Fibroblast of skin of scalp (primary cell): ENCODE measurements at regions not wholly inside any gene's neighbourhood (a gene's known extent, or its start where the extent isn't known, plus 50 kb on each side); places are given as distances from the start of the nearest gene placed in this dataset.
A peak's percentile ranks its signal among the peaks of the same experiment; 100 is the strongest.

Experiments
- DNase-seq: peaks from one replicate; pipeline ENCODE4 v3.0.0-alpha.2; 2013

DNA sequence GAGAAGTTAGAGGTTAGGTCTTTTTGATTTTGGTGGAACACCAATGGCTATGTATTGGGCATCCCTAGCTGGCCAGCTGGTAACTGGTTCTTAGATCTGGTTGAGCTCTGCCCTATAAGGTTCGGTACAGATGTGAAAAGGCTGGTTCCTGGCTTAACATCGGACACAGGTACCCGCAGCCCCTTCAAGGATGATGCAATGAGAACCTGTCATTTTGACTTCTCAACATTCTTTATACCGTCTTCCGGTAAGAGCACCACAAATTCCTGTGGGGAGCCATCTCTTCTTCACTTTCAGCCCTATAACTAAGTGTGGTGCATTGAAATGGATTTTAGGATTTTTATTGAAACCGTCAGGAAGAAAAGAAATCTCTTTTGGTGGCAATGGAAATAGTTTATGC, 222.8 kb downstream of the ADAMTS9 start:
- DNase-seq = no peak

DNA sequence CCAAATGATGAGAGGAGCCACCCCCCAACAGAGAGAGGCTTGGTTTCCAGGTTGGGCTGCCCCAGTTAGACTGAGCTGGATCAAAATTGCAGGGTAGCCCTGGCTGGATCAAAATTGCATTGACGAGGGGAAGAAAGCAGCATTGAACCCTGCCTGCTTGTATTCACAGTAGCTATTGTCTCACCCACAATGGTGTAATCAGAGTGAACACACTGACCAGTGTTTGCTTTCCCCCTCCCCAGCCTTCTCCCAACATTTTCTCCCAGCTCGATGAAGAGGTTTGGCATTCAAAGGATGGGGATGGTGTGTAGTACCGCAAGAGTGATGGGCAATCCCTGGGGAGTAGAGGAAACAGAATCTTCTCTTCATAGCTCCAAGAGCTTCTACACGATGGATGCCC, 223.8 kb downstream of the ADAMTS9 start:
- no peak for DNase-seq

DNA sequence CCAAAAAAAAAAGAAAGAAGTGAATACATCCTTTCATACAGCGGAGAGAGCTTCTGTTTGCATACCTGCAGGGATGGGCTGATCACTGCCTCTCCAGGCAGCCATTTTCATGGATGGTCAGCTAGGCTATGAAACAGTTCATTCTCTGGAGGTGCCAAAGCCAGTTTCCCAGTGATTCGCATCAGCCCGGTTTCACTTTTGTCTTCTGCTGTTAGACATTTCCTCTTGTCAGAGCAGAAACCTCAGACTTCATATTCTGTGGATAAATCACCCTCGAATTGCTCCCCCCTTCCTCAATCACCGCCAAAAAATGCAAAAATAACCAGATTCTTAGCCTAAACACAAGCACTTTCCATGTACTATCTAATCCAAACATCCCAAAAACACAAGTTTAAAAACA, 225.6 kb downstream of the ADAMTS9 start:
- DNase-seq = peak; percentile 97

DNA sequence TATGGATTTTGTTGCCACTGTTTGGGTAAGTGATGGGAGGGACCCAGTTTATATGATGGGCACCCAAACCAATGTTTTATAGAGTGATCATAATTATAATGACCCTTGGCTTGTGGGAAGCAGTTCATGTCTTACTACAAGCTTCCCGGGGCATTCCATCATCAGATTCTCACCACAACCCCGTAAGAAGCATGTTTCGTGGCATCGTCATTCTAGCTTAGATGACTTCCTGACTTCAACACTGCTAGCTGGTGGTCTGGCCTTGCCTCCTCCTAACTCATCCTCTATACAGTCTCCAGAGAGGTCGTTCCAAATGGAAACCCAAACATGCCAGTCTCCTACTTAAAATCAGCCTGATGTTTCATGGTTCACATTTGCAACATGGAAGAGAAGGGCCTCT, 226.9 kb downstream of the ADAMTS9 start:
- DNase-seq = peak; percentile 97

DNA sequence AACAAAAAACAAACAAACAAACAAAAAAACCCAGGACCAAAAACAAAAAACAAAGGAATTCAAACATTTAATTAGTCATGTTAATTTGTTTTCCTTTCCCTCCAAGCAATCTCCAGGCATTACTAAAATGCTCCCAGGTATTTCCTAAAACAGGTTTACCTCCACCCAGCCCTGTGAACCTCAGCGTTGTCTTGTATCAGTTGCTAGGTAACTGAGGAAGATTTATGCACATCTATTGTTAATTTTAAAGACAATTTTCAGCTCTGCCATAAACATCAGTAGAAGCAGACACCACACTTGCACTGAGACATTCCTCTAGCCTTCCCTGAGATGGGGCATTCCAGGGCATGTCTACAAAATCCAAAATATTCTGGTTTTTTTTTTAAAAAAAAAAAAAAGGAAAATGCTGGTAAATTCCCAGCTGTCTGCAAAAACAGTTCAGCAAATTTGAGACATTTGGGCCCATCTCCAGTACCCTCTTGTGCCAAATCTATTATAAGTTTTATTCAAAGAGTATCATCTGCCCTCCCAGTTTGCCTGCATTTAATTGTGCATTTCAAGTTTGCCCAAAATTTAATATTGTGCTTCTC, 227.6 kb downstream of the ADAMTS9 start:
- peak; percentile 74 for DNase-seq

DNA sequence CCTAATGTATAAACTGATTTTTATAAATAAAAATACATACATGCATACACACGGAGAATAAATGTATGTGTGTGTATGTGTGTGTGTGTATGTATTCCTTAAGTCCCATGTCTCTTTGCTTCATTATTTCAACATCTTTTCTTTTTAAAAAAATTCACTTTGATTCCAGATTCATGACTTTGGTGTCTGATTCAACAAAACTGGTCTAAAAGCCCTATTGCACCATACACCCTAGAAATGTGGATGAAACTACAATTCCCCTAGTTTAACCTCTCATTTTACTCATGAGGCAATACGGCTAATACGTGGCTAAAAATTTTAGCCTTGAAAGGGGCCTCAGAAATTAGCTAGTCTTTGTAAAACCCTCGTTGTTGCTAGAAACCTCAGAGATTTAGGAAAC, 228.1 kb downstream of the ADAMTS9 start:
- peak; percentile 72 for DNase-seq

DNA sequence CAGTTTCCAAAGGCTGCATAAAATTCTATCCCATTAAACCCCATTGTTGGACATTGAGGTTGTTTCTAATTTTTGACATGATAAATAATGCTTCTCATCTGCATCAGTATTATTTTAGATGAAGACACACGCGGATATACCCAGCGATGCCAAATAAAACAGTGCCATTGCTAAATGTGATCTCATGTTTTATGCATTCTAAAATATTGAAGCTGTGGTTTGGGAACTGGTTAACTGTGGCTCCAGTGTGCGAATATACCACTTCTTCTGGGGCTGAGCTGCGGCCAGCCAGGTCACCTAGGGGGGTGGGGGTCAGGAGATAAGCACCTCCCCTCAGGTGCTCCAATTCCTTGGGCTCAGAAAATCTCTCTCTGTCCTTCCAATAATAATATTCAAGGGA, 230.0 kb downstream of the ADAMTS9 start:
- DNase-seq = peak; percentile 79

DNA sequence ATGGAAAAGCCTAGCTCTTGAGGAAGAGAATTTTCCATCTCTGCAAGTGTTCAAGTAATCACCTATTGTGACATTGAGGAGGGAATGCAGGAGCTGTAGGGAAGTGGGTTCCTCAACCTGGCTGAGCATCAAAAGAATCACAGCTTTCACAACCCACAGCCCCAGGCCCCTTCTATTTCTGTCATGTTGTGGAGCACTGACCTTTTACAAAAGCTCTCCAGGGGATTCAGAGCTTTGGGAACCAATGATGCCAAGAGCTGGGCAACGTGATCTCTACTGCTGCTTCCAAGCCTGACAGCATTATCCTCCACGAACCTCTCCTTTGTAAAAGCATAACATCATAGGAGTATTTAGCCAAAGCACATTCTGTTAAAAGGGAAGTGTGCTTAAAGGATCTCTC, 231.1 kb downstream of the ADAMTS9 start:
- no peak for DNase-seq

DNA sequence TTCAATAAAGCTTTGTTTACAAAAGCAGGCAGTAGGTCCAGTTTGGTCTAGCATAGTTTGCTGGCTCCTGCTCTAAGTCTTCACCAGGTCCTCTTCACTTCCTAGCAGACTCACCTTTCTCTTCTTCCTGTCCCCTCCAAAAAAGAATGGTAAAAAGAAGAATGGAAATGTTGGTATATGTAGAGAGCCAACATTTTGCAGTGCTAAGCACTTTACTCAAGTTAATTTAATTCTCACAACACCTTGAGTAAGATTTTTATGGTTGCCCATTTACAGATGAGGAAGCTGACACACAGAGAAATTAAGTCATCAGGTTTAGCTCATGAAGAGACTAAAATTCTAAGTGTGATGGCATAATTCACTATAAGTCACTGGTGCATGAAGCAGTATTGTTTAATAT, 230.1 kb upstream of the PRICKLE2 start:
- DNase-seq = no peak

DNA sequence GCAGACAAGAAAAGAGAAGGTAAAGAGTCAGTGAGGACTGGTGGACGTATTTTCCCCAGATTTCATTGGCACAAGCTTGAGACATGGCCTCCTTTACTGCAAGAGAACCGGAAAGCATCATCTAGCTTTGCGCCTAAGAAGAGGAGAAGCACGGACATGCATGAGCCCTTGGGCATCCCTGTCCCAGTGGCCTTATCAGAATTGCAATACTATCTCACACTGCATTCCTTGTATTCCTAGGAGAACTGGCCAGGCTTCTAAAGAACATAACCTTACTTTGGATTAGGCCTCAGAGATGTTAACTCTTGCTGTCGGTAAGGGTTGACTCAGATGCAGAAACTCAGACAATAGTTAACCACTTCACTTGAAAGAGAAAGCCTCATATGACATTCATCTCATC, 229.5 kb upstream of the PRICKLE2 start:
- no peak for DNase-seq

DNA sequence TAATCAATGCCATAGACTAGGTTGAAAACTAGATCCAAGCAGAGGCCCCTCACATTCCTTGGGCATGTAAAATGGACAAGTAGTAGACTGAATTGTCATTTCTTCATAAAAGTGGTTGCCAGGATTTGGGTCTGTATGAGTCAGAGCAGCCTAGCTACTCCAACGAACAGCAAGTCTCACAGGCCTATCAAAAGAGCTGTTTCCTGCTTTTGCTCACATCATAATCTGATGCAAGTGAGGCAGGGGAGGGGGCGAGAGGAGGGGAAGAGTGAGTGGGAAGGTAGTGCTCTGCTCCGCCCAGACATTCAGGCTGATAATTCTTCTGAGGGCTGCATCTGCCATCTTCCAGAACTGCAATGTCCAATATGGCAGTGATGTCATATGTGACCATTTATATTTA, 228.9 kb upstream of the PRICKLE2 start:
- DNase-seq = peak; percentile 81

DNA sequence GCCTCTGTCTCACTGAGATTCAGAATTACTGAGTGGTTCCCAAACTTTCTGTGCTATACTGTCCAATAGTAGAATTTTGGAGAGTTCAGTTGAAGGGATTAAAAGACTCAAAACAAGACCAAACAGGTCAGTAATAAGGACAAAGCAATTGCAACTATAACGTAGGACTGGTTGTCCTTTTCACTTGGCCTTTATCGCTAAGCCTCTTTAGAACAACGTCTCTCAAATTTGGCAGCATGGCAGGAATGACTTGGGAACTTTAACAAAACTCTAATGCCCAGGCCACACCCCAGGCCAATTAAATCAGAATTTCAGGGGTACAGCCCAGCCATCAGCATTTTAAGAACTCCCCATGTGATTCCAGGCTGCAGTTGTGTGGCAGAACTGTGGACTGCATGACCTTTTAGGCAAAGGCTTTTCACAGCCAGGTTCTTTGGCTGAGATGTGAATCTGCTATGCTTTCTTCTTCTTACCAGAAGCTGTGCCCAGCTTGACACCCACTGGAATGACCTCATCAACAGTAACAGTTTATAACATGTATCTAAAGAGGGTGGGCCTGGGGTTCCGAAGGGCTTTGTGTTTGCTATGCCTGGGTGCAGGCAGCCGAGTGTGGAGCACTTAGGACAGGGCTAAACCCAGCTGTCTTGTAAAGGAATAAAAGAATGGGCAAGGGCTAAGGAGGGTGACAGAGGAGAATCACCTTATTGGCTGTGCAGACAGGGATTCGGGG, 226.2 kb upstream of the PRICKLE2 start:
- DNase-seq = no peak

DNA sequence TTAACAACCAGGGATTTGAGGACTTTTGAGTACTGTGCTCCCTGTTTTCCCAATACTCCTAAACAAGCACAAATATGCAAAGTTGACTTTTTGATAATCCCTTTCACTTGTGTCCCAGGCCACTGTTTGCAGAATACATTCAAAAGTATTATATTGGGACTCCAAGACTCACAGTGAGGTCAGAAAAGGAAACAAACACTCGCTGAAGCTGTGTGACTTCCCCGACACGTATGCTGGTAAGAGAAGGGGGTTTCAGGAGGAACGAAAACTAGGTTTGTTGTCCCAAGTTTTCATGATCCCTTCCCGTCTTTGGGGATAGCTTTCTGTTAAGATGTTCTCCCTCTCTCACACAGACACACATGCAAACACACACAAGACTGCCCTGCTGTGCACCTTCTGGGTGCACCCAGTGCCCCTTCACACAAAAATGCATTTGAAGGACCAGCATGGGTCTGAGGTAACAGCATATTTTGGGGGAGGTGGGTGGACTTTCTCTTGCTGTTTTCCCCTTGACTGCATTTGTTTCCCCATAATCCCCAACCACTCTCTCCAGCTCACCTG, 225.2 kb upstream of the PRICKLE2 start:
- no peak for DNase-seq

DNA sequence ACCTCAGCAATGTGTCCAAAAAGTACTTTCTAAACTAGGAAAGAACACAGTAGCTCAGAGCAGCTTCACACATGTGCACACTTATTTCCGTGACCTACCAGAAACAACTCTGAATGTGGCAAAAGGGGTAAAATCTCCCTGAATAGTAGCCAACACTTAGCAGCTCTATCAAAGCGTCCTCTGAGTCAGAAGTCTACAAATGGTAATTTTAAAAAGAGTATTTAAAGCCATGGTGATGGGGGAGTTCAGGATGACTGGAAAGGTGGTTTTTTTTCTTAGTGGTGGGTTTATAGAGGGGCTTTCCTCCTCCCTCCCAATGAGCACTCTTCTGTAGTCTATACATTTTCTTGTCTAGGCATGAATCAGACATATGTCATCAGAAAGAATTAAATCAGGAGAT, 223.8 kb upstream of the PRICKLE2 start:
- DNase-seq = no peak

DNA sequence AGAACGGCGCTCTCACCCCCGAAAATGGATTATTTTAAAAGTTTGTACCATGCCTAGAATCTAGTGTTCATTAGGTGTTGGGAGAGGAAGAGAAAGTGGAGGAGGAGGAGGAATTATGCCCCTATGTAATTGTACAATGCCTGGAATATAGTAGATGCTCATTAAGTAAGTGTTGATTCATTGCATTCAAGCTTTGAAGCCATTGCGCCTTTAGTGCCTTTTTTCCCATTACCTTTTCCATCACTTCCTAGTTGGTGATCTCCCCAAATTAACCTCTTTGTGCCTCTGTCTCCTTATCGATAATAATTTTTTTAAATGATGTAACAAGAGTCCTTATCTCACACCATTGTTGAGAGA, 220.7 kb upstream of the PRICKLE2 start:
- DNase-seq = no peak

DNA sequence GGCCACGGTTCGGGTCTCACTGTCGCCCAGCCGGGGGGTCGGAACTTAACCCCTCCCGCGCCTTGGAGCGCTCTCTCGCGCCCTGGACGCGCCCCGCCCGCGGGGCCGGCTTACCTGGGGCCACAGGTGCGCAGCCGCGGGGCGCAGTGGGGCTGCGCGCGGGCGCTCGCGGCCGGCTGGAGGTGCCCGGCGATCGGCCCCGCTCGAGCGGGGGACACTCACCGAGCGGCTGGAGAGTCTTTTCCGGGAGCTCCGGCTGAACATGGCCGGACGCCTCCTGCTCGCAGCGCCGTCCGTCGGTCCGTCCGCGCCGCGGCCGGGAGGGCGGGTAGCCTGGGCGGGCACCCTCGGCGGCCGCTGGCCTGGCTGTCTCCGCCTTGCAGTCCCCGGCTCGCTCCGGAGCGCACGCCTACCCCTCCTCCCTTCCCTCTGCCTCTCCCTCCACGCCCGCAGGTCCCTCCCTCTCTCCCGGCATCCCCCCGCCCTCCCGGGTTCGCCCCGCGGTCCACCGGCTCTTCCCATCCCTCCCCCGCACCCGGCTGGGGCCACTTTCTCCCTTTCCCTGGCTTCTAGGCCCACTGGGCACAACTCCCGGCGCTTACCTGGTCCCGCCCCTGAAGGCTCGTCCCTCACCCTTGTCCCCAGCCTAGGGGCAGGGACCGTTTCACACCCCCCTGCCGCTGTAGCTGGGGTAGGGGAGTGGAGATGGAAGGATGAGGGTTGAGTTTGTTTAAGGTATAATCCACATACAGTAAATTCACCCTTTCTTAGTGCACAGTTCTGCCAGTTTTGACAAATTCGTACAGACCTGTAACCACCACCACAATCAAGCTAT, 220.1 kb upstream of the PRICKLE2 start:
- peak; percentile 44 for DNase-seq

DNA sequence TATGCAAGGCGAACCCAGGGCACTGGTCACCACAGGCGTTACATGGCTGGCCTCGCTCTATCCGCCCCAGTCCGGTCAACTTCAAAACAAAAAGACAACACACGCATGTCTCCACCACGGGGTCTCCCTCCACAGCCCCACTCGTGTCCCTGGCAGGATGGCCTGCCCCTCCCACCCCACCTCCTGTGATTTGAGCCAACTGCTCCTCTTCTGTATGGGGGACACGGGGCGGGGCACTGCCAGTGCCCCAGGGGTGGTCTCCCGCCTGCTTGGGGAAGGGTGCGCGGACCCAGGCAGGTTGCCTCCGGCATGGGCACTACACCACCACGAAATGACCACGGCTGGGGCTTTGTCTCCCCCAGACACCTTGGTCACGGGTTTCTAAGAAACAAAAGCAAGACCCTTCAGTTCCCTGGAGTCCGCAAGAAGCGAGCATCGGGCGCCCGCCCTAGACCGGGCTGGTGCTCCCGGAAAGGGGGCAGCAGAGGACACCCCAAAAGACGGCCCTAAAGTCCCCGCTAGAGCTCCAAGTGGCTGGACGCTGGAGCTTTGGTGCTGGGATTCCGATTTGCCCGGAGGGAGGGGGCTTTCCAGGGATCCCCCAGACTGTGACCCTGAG, 219.3 kb upstream of the PRICKLE2 start:
- DNase-seq = no peak

DNA sequence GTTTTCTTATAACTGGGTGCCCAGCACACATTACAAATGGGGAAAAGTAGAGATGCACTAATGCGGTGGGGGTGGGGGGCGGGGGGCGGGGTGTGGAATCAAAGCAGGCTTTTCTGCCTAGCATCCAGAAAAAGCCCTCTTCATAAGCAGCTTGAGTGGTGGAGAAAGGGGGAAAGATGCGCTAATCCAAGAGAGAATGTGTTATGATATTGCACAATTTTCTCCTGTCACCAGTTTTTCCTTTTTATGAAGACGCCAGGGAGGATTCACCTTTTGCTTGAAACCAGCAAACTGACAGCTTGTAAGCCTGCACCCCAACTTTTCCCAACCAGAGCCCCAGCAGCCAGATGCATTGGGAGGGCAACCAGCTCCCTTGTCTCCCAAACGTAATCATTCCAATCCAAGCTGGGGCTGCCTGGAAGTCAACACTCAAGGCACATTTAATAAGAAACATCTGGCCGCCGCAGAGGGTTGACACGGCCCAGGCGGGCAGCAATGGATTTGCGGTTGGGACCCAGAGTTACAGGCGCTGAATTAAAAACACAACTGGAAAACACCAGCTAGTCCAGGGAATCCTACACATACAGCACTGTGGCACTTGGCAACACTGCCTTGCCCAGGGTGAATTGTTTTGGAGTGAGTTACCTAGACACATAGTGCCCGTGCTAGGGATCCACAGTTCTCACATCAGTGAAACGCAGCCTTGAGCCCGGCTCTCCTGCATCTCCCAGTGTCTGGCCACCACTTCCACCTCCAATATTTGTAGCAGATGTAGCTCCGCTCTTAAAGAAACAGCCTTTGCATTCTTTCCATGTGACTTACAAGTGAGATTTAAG, 218.5 kb upstream of the PRICKLE2 start:
- DNase-seq = peak; percentile 93

DNA sequence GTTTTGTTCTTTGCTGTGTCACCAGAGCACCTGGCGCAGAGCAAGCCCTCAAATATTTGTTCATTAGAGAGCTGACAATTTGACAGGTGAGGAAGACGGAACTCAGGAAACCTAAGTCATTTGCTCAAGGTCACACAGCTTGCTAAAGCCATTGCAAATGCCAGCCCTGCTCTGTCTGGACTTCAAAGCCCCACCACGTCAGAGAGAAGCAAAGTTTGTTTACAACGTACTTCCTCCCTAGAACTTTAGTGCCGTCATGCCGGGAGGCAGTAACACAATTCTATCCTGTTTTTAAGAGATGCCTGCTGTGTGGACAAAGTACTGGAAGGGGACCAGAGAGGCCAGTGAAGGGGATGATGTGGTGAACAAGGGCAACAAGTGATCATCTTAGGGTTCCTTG, 216.6 kb upstream of the PRICKLE2 start:
- no peak for DNase-seq

DNA sequence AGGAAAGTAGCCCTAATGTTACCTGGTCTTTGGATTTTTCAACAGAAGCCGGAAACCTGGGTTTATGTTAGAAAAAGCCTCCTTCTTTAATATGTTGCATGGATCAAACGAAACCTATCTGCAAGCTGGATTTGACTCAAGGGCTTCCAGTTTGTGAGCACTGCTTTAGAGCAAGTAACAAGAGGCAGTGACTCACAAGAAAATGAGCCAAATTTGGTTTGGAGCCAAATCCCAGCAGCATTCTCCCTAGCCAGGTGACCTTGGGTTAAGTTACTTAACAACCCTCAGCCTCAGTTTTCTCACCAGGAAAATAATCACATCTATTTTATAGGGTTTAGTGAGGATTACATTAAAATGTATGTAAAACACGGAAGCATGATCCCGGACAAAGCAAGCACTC, 215.2 kb upstream of the PRICKLE2 start:
- DNase-seq = peak; percentile 69

DNA sequence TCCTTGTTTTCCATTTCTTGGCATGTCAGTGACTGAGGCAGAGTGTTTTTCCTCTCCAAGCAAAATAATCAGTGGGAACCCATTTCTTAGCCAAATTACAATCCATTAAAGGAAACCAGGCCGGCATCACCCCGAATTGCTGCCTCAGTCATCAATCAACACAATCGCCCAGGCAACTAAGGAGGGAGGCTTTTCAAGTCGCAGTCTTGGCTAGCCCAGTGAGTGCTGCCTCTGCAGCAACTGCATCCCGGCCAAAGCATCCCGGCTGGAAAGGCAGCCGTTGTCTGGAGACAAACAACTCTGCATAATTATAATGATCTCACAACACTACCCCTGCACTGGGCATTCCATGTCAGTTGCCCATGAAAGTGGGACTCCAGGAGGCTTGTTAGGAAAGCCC, 213.5 kb upstream of the PRICKLE2 start:
- no peak for DNase-seq

DNA sequence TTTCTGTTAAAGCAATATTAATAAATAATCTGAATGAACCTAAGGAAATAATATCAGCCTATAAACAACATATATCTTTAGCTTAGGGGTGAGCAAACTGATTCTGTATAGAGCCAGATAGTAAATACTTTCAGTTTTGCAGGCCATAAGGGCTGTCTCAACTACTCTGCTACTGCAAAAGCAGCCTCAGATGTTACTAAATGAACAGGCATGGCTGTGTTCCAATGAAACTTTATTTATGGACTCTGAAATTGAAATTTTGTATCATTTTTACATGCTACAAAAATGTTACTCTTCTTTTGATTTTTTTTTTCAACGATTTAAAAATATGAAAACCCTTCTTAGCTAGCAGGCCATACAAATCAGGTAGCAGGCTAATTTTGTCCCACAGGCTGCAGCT, 212.8 kb upstream of the PRICKLE2 start:
- no peak for DNase-seq
